Germinal center (tissue), 1 donor: ENCODE measurements at regions not wholly inside any gene's neighbourhood (a gene's known extent, or its start where the extent isn't known, plus 50 kb on each side); places are given as distances from the start of the nearest gene placed in this dataset.
"Not testable (repeated sequence)": the region's sequence is repeated elsewhere in the genome, so short reads cannot be mapped to it uniquely, and the experiment has no call there.

Experiments
- DNase-seq: peaks from one replicate; pipeline ENCODE4 v3.0.0; 2012; ENCODE audit warnings: mixed read lengths, low spot score

GRCh38 chr6:164107297-164107995 lies 692.9 kb downstream of the QKI start:
- no peak for DNase-seq

- no peak for DNase-seq
These were observed 691.8 kb downstream of the QKI start for GRCh38 chr6:164106345-164106769.

GRCh38 chr6:164105705-164106104 lies 691.2 kb downstream of the QKI start:
- no peak for DNase-seq

GRCh38 chr6:164104432-164104831 lies 689.9 kb downstream of the QKI start:
- no peak for DNase-seq

- no peak for DNase-seq
These were observed 688.2 kb downstream of the QKI start for GRCh38 chr6:164102693-164103092.

GRCh38 chr6:164101859-164102258 lies 687.3 kb downstream of the QKI start:
- no peak for DNase-seq

GRCh38 chr6:164099269-164099865 lies 684.8 kb downstream of the QKI start:
- DNase-seq, result no peak

- no peak for DNase-seq
These were observed 684.3 kb downstream of the QKI start for GRCh38 chr6:164098857-164099267.

- DNase-seq, result no peak
These were observed 683.3 kb downstream of the QKI start for GRCh38 chr6:164097551-164098398.

GRCh38 chr6:164097056-164097455 lies 682.5 kb downstream of the QKI start:
- no peak for DNase-seq

- no peak for DNase-seq
These were observed 680.5 kb downstream of the QKI start for GRCh38 chr6:164095056-164095455.

GRCh38 chr6:164087870-164088269 lies 673.4 kb downstream of the QKI start:
- no peak for DNase-seq

GRCh38 chr6:164087211-164087610 lies 672.7 kb downstream of the QKI start:
- no peak for DNase-seq

- no peak for DNase-seq
These were observed 671.8 kb downstream of the QKI start for GRCh38 chr6:164086076-164086887.

- DNase-seq, result no peak
These were observed 670.9 kb downstream of the QKI start for GRCh38 chr6:164085091-164086075.

- DNase-seq, result no peak
These were observed 664.7 kb downstream of the QKI start for GRCh38 chr6:164079275-164079600.

GRCh38 chr6:164078532-164079274 lies 664.2 kb downstream of the QKI start:
- DNase-seq, result no peak

- not testable (repeated sequence) for DNase-seq
These were observed 662.5 kb downstream of the QKI start for GRCh38 chr6:164076818-164077532.

GRCh38 chr6:164075981-164076615 lies 661.6 kb downstream of the QKI start:
- DNase-seq, result no peak
